Activated naive CD4-positive, alpha-beta T cell treated with anti-CD3 and anti-CD28 coated beads for 36 hours (primary cell): ENCODE measurements at regions not wholly inside any gene's neighbourhood (a gene's known extent, or its start where the extent isn't known, plus 50 kb on each side); places are given as distances from the start of the nearest gene placed in this dataset.

ENCODE experiments used
- CTCF ChIA-PET: fragments of 350-600 bp; sonication (Branson Sonifier 250); formaldehyde crosslinking; loops from one replicate; lab custom pipeline; 2021; ENCODE audit warnings: antibody characterized with exemption; lab: Charles Lee
- DNase-seq: peaks from one replicate; pipeline ENCODE4 v3.0.0-alpha.2; 2020
- H3K27ac Mint-ChIP-seq: one replicate; pipeline ENCODE4 v1.8.0; 2021; ENCODE audit warnings: mild to moderate bottlenecking, mixed read lengths
- H3K27me3 Mint-ChIP-seq: one replicate; pipeline ENCODE4 v1.8.0; 2021; ENCODE audit warnings: low read depth, mixed read lengths
- H3K36me3 Mint-ChIP-seq: one replicate; pipeline ENCODE4 v1.8.0; 2021; ENCODE audit warnings: low read depth, mixed read lengths
- H3K4me1 Mint-ChIP-seq: one replicate; pipeline ENCODE4 v1.8.0; 2021; ENCODE audit warnings: low read depth, mixed read lengths
- H3K4me3 Mint-ChIP-seq: one replicate; pipeline ENCODE4 v1.8.0; 2021; ENCODE audit warnings: mild to moderate bottlenecking, moderate library complexity, mixed read lengths
- H3K9me3 Mint-ChIP-seq: one replicate; pipeline ENCODE4 v1.8.0; 2021; ENCODE audit warnings: mixed read lengths
- intact Hi-C: fragments of 100-400 bp; cut with micrococcal nuclease; formaldehyde crosslinking; loops from one replicate; pipeline ENCODE4 v1.15.1; 2023

DNA sequence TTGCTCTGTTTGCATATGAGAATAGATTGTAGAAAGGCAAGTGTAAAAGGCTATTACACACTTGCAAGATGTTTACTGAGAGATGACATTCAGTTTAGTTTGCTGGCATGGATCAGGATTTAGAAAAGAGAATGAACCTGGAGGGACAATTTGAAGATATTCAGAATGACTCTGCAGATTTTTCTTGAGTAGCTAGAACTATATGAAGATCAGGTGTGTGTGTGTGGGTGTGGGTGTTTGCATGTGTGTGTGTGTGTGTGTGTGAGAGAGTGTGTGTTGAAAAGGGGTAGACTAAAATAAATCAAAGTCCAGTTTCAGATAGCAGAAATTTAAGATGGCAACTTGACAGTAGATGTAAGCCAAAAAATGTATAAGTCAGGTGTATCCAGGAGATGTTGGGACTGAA lies 74.0 kb upstream of the ANXA1 start:
- DNase-seq, result no peak
- Mint-ChIP-seq H3K4me3 (no peak overlapping the region), H3K36me3 (no peaks in the 10 kb centered on the region), H3K27me3 (peaks cover 6% of the 10 kb centered on the region), H3K27ac (no peak overlapping the region), H3K4me1 (no peaks in the 10 kb centered on the region), H3K9me3 (no peaks in the 10 kb centered on the region)
- CTCF ChIA-PET, result no interaction called here
- intact Hi-C loops, result no loop called here

DNA sequence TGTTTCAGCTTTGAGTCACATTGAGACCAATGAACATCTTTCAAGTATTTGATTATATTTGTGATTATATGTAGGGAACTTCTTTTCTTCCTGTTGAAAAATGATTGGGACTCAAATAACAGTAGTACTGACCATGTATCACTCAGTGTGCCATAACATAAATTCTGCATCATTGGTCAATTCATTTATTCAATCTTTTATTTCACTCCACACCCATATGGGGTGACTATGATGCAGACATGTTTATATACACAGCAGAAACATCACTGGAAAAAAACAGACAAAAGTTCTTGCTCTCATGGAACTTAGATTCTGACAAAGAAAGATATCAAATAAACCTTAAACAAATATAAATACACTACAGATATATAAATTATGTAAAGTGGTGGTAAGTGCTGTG lies 74.7 kb upstream of the ANXA1 start:
- no peak overlapping the region for H3K4me3 Mint-ChIP-seq
- intact Hi-C loops, result no loop called here
- H3K4me1 Mint-ChIP-seq, result no peaks in the 10 kb centered on the region
- peaks cover 6% of the 10 kb centered on the region for H3K27me3 Mint-ChIP-seq
- no peak overlapping the region for H3K27ac Mint-ChIP-seq
- no peaks in the 10 kb centered on the region for H3K36me3 Mint-ChIP-seq
- H3K9me3 Mint-ChIP-seq, result no peaks in the 10 kb centered on the region
- CTCF ChIA-PET, result no interaction called here
- DNase-seq, result no peak

DNA sequence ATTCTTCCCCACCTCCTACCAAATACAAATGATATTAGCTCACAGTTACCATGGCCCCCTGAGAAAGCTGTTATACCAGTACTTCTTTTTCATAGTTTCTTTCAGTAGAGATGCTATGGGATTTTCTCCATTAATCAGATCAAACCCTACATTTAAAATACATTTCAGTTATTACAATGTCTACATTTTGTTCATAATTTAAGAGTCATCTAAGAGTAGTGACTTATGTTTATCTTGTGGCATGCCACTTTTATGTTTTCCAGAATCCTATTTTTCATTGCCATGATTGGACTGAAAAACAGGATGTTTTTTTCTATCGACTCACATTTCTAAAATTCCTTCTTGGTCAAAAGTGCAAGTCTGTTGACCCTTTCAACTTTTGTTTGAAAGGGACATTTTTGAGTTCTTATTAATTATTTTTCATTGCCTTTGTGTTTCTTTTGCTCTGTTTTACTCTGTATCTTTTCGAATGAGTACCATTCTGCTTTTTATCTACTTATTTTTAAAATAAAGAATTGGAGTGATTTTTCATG lies 77.4 kb upstream of the ANXA1 start:
- Mint-ChIP-seq H3K36me3 (no peaks in the 10 kb centered on the region), H3K4me3 (no peak overlapping the region), H3K9me3 (no peaks in the 10 kb centered on the region), H3K27me3 (peaks cover 4% of the 10 kb centered on the region), H3K4me1 (no peaks in the 10 kb centered on the region), H3K27ac (no peak overlapping the region)
- CTCF ChIA-PET, result interaction anchor here (0.7 to 1.2 kb wide), 2 partner anchors 33 to 793 kb away, joined by 3 to 4 read pairs; no protein-coding TSS in a partner anchor
- DNase-seq, result no peak
- intact Hi-C loops, result no loop called here

DNA sequence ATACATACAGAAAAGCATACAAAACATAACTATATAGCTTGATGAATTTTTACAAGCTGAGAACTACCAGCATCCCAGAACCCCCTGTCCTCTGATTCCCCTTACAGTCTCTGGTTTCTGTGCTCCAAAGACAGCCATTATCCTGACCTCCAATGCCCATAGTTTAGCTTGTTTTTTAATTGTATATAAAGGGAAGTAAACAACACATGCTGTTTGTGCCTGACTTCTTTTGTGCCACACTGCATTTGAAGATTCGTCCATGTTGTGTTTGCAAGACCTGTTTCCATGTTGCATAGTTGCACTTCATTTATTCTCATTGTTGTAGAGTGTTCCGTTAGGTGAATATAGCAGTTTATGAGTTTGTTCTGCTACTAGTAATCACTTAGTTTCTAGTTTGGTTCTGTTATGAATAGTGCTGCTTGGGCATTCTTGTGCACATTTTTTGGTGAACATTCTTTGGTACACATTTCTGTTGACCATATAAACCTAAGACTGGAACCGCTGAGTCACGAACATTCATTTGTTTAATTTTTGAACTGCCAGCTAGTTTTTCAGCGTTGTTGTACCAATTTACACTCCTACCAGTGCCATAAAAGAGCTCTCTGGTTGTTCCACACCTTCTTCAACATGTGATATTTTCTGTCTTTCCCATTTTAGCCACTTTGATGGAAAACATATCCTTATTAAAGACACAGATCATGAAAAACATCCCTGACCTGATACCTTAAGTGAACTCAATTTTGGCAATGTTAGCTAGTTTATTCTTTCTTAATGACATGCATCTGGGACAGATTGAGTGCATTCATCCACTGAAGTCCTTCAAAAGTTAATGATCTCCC lies 78.1 kb upstream of the ANXA1 start:
- Mint-ChIP-seq H3K4me3 (no peak overlapping the region), H3K27ac (no peak overlapping the region), H3K4me1 (no peaks in the 10 kb centered on the region), H3K27me3 (peaks cover 6% of the 10 kb centered on the region), H3K9me3 (no peaks in the 10 kb centered on the region), H3K36me3 (no peaks in the 10 kb centered on the region)
- CTCF ChIA-PET, result interaction anchor here (0.7 kb wide), 1 partner anchor 792 kb away, joined by 3 read pairs; no protein-coding TSS in a partner anchor
- intact Hi-C loops, result no loop called here
- no peak for DNase-seq

DNA sequence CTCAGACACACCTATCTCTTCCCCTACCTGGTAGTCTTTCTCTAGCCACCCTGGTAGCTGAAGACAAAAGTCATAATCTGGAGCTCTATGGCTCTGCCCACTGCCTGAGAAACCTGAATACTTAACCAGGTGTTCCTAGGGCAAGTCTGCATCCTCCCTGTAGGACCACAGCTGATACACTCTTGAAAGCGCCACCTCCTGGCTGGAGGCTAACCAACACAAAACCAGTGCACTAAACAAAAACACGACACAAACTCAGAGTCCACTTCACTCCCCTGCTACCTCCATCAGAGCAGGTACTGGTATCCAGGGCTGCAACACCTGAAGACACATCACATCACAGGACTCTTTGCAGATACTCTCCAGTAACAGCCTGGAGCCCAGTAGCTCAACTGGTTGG lies 84.6 kb upstream of the ANXA1 start:
- no peaks in the 10 kb centered on the region for H3K36me3 Mint-ChIP-seq
- H3K4me3 Mint-ChIP-seq, result no peak overlapping the region
- no peaks in the 10 kb centered on the region for H3K9me3 Mint-ChIP-seq
- peak; percentile 9 for DNase-seq
- H3K27me3 Mint-ChIP-seq, result peaks cover 6% of the 10 kb centered on the region
- no peaks in the 10 kb centered on the region for H3K4me1 Mint-ChIP-seq
- no peak overlapping the region for H3K27ac Mint-ChIP-seq
- intact Hi-C loops, result no loop called here
- CTCF ChIA-PET, result no interaction called here

DNA sequence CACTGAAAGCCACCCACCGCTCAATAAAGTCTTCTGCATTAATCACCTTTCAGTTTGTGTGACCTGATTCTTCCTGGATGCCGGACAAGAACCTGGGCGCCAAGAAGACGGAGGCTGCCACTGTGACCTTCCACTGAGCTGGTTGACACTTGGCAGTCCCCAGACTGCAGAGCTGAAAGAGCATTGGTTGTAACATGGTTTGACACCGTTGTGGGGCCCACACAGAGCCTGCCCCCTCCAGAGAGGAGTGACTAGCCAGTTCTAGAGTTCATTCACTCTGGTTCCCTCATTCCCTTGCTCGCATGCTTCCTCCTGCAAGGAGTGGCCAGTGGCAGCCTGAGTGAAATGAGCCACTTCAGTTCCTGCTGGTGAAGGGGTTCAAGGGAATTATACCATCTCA lies 86.2 kb upstream of the ANXA1 start:
- CTCF ChIA-PET, result interaction anchor here (0.9 kb wide), 1 partner anchor 14 kb away, joined by 3 read pairs; no protein-coding TSS in a partner anchor
- H3K27me3 Mint-ChIP-seq, result peaks cover 4% of the 10 kb centered on the region
- H3K4me3 Mint-ChIP-seq, result no peak overlapping the region
- DNase-seq, result no peak
- H3K36me3 Mint-ChIP-seq, result no peaks in the 10 kb centered on the region
- no peaks in the 10 kb centered on the region for H3K9me3 Mint-ChIP-seq
- intact Hi-C loops, result no loop called here
- no peaks in the 10 kb centered on the region for H3K4me1 Mint-ChIP-seq
- no peak overlapping the region for H3K27ac Mint-ChIP-seq

DNA sequence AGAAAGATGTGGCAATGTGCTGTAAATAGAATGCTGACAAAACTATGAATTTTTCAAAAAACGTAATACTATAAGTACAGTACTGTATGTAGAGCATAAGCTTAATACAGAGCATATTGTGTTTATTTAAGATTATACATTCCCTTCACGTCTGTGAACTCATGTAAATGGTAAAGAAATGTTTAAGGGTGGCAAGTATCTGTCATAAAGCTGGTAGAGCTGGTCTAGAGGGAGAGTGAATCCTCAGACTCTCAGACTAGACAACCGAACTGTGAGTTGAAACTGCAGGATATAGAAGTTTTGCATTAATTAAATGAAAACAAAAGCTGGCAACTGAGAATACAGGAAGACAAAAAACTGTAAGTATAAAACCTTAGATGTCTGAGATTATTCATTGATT lies 87.3 kb upstream of the ANXA1 start:
- no peaks in the 10 kb centered on the region for H3K9me3 Mint-ChIP-seq
- no peak overlapping the region for H3K27ac Mint-ChIP-seq
- H3K4me3 Mint-ChIP-seq, result no peak overlapping the region
- CTCF ChIA-PET, result no interaction called here
- DNase-seq, result no peak
- intact Hi-C loops, result no loop called here
- no peaks in the 10 kb centered on the region for H3K4me1 Mint-ChIP-seq
- peaks cover 4% of the 10 kb centered on the region for H3K27me3 Mint-ChIP-seq
- H3K36me3 Mint-ChIP-seq, result no peaks in the 10 kb centered on the region

DNA sequence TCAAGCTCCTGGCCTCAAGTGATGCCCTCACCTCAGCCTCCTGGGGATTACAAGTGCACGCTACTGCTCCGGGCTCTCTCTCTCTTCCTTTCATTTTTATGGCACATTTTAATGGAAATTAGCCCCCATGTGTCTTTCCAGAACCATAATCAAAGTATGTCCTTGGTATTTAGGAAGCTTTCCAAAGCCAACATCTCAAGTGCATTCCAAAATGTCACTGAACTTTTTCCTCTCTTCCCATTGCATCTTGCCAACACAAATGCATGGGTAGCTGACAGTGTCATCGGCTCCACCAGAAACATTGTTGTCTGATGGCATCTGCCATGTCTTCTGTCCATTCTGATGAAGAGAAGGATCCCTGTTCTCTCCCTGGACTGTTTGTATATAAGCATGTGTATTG lies 90.5 kb upstream of the ANXA1 start:
- H3K36me3 Mint-ChIP-seq, result no peaks in the 10 kb centered on the region
- no peak overlapping the region for H3K4me3 Mint-ChIP-seq
- no peak for DNase-seq
- CTCF ChIA-PET, result interaction anchor here (0.9 kb wide), 1 partner anchor 25 kb away, joined by 3 read pairs; no protein-coding TSS in a partner anchor
- no peaks in the 10 kb centered on the region for H3K4me1 Mint-ChIP-seq
- no peak overlapping the region for H3K27ac Mint-ChIP-seq
- intact Hi-C loops, result no loop called here
- H3K27me3 Mint-ChIP-seq, result no peaks in the 10 kb centered on the region
- H3K9me3 Mint-ChIP-seq, result no peaks in the 10 kb centered on the region

DNA sequence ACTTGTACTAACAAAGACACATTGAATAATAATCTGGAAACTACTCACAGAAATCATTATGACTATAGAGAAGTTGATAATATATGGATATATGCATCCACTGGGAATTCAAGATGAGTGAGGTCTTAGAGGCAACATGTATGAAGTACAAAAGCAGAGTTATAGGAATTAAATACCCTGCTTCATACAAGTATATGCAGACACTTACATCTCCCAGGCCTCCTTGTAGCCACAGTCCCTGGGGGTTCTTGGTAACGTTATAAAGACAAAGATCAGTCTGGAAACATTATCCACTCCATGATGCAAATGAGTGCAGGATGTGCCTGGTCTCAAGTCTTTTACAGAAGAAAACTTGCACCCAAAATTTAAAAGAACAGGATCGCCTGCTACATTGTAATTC lies 92.4 kb upstream of the ANXA1 start:
- no peak overlapping the region for H3K27ac Mint-ChIP-seq
- no peaks in the 10 kb centered on the region for H3K9me3 Mint-ChIP-seq
- CTCF ChIA-PET, result no interaction called here
- no peaks in the 10 kb centered on the region for H3K4me1 Mint-ChIP-seq
- no peaks in the 10 kb centered on the region for H3K27me3 Mint-ChIP-seq
- intact Hi-C loops, result no loop called here
- H3K36me3 Mint-ChIP-seq, result no peaks in the 10 kb centered on the region
- H3K4me3 Mint-ChIP-seq, result no peak overlapping the region
- no peak for DNase-seq

DNA sequence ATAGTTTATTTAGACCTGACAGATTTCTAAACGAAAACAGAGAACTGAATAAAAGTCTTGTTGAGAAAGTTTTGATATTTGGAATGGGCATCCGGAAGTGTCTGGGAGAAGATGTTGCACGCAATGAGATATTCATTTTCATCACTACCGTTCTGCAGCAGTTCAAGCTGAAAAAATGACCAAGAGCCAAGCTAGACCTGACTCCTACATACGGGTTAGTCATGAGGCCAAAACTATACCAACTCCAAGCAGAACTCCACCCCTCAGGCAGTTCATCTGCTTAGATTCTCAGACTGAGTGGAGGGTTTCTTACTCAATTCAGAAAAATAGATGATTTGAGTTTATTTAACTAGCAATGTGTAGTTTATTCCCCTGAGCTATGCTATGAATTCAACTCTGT lies 95.4 kb upstream of the ANXA1 start:
- no peak overlapping the region for H3K4me3 Mint-ChIP-seq
- intact Hi-C loops, result no loop called here
- DNase-seq, result no peak
- no peaks in the 10 kb centered on the region for H3K36me3 Mint-ChIP-seq
- H3K4me1 Mint-ChIP-seq, result no peaks in the 10 kb centered on the region
- H3K9me3 Mint-ChIP-seq, result no peaks in the 10 kb centered on the region
- peaks cover 3% of the 10 kb centered on the region for H3K27me3 Mint-ChIP-seq
- H3K27ac Mint-ChIP-seq, result no peak overlapping the region
- CTCF ChIA-PET, result no interaction called here

DNA sequence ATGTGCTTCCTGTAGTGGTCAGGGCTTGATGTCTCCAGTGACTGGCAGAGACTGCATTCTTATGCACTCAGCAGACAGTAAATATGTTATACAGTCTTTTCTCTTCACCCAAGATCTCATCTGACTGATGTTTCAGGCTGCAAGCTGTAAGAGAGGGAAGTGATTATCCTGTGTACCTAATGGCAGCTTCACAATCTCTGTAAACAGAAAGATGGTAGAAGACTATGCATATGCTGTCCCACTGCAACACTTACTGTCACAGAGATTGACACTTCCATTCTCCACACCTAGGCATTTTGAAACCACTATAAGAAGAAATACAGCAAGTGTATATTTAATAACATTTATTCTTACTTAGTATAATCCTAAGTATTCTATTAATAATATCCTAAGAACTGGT lies 97.6 kb upstream of the ANXA1 start:
- Mint-ChIP-seq H3K9me3 (no peaks in the 10 kb centered on the region), H3K27ac (no peak overlapping the region), H3K4me1 (no peaks in the 10 kb centered on the region), H3K36me3 (no peaks in the 10 kb centered on the region), H3K27me3 (peaks cover 4% of the 10 kb centered on the region), H3K4me3 (no peak overlapping the region)
- no peak for DNase-seq
- intact Hi-C loops, result no loop called here
- CTCF ChIA-PET, result no interaction called here

DNA sequence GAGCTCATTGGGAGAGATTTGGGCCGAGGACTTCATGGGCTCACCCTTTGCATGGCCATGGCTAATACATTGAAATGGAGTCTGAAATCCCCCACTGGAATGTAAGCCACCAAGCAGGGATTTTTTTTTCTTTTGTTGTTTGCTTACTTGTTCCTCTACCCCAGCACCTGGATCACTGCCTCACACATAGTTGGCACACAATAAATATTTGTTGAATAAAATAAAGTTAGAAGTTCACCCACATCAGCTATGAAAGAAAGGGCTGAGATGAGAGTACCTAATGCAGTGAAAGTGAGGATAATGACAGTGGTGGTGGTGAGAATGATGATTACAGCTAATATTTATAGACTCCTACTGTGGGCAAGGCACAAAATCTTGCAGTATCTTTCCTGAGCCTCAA lies 98.1 kb upstream of the ANXA1 start:
- no peaks in the 10 kb centered on the region for H3K9me3 Mint-ChIP-seq
- no peak overlapping the region for H3K4me3 Mint-ChIP-seq
- H3K27ac Mint-ChIP-seq, result no peak overlapping the region
- CTCF ChIA-PET, result interaction anchor here (0.9 kb wide), 1 partner anchor 37 kb away, joined by 3 read pairs; no protein-coding TSS in a partner anchor
- H3K4me1 Mint-ChIP-seq, result no peaks in the 10 kb centered on the region
- intact Hi-C loops, result no loop called here
- no peak for DNase-seq
- no peaks in the 10 kb centered on the region for H3K36me3 Mint-ChIP-seq
- H3K27me3 Mint-ChIP-seq, result peaks cover 4% of the 10 kb centered on the region
